WTC11 (cell line): ENCODE measurements at regions not wholly inside any gene's neighbourhood (a gene's known extent, or its start where the extent isn't known, plus 50 kb on each side); places are given as distances from the start of the nearest gene placed in this dataset.

Experiments
- AFF4 ChIP-seq: sonication (generic); formaldehyde crosslinking; IDR thresholded peaks from 2 replicates; pipeline ENCODE4 v1.8.1; 2023; ENCODE audit warnings: mild to moderate bottlenecking, missing genetic modification reagents, borderline replicate concordance
- CDX4 ChIP-seq: fragments of 250-450 bp; sonication (Bioruptor Pico); IDR thresholded peaks from 2 replicates; pipeline ENCODE4 v1.9.0; 2021; ENCODE audit warnings: moderate library complexity, mild to moderate bottlenecking, inconsistent platforms, borderline replicate concordance
- E2F1 ChIP-seq: sonication (generic); formaldehyde crosslinking; IDR thresholded peaks from 2 replicates; pipeline ENCODE4 v1.8.0; 2022; ENCODE audit warnings: mild to moderate bottlenecking, missing genetic modification reagents
- E2F4 ChIP-seq: sonication (generic); formaldehyde crosslinking; IDR thresholded peaks from 2 replicates; pipeline ENCODE4 v1.8.1; 2022; ENCODE audit warnings: low read depth, mild to moderate bottlenecking, moderate library complexity, missing genetic modification reagents, borderline replicate concordance
- ERG ChIP-seq: fragments of 250-450 bp; sonication (Bioruptor Pico); IDR thresholded peaks from 2 replicates; pipeline ENCODE4 v1.8.0; 2021; ENCODE audit warnings: mild to moderate bottlenecking
- ETV6 ChIP-seq: sonication (generic); formaldehyde crosslinking; IDR thresholded peaks from 2 replicates; pipeline ENCODE4 v1.8.1; 2022; ENCODE audit warnings: mild to moderate bottlenecking, missing genetic modification reagents
- FOXP1 ChIP-seq: sonication (generic); formaldehyde crosslinking; IDR thresholded peaks from 2 replicates; pipeline ENCODE4 v1.8.0; 2022; ENCODE audit warnings: missing genetic modification reagents, mild to moderate bottlenecking, moderate library complexity, borderline replicate concordance
- GTF2I ChIP-seq: fragments of 250-450 bp; sonication (Bioruptor Pico); conservative IDR thresholded peaks from 2 replicates; pipeline ENCODE4 v1.4.0; 2021; ENCODE audit warnings: mild to moderate bottlenecking
- MAX ChIP-seq: sonication (generic); formaldehyde crosslinking; IDR thresholded peaks from 2 replicates; pipeline ENCODE4 v1.8.0; 2022; ENCODE audit warnings: mild to moderate bottlenecking, missing genetic modification reagents
- MLX ChIP-seq: sonication (generic); formaldehyde crosslinking; IDR thresholded peaks from 2 replicates; pipeline ENCODE4 v1.8.1; 2023; ENCODE audit warnings: mild to moderate bottlenecking, missing genetic modification reagents, moderate library complexity
- MYBL2 ChIP-seq: sonication (generic); formaldehyde crosslinking; IDR thresholded peaks from 2 replicates; pipeline ENCODE4 v1.8.1; 2023; ENCODE audit warnings: mild to moderate bottlenecking, moderate library complexity, missing genetic modification reagents
- PREB ChIP-seq: sonication (generic); formaldehyde crosslinking; IDR thresholded peaks from 2 replicates; pipeline ENCODE4 v1.8.1; 2022; ENCODE audit warnings: mild to moderate bottlenecking, missing genetic modification reagents, moderate library complexity, borderline replicate concordance
- STAT6 ChIP-seq: sonication (generic); formaldehyde crosslinking; conservative IDR thresholded peaks from 2 replicates; pipeline ENCODE4 v1.8.1; 2023; ENCODE audit warnings: mild to moderate bottlenecking, low read depth, missing genetic modification reagents, moderate library complexity
- TEAD1 ChIP-seq: sonication (generic); formaldehyde crosslinking; IDR thresholded peaks from 2 replicates; pipeline ENCODE4 v1.8.0; 2022; ENCODE audit warnings: mild to moderate bottlenecking, missing genetic modification reagents
- TEAD4 ChIP-seq: sonication (generic); formaldehyde crosslinking; IDR thresholded peaks from 2 replicates; pipeline ENCODE4 v1.8.0; 2022; ENCODE audit warnings: mild to moderate bottlenecking, missing genetic modification reagents
- ZNF232 ChIP-seq: sonication (generic); formaldehyde crosslinking; IDR thresholded peaks from 2 replicates; pipeline ENCODE4 v1.8.0; 2022; ENCODE audit warnings: mild to moderate bottlenecking, missing genetic modification reagents
- ZNF532 ChIP-seq: fragments of 250-450 bp; sonication (Bioruptor Pico); IDR thresholded peaks from 2 replicates; pipeline ENCODE4 v1.9.0; 2021; ENCODE audit warnings: mild to moderate bottlenecking, borderline replicate concordance
- ZSCAN18 ChIP-seq: fragments of 250-450 bp; sonication (Bioruptor Pico); IDR thresholded peaks from 2 replicates; pipeline ENCODE4 v2.1.2; 2022; ENCODE audit warnings: mild to moderate bottlenecking, moderate library complexity

- TF ChIP-seq ZNF232 (CRISPR knock-in tag): peak; percentile 94; the same call in 1 of the 2 replicates
- TF ChIP-seq MAX: no peak
- no peak for TF ChIP-seq ERG
- TF ChIP-seq ETV6 (CRISPR knock-in tag): peak; percentile 80
- TF ChIP-seq AFF4: peak; percentile 92; the same call in 1 of the 2 replicates
- TF ChIP-seq TEAD1: peak; percentile 85; the same call in 1 of the 2 replicates
- TF ChIP-seq STAT6: no peak
- TF ChIP-seq MYBL2: peak; percentile 55; the same call in 1 of the 2 replicates
- peak; percentile 40; the same call in 1 of the 2 replicates for TF ChIP-seq ZNF532 (CRISPR knock-in tag)
- TF ChIP-seq CDX4 (CRISPR knock-in tag): no peak
- TF ChIP-seq FOXP1 (CRISPR knock-in tag): no peak
- no peak for TF ChIP-seq GTF2I (CRISPR knock-in tag)
- no peak for TF ChIP-seq MLX (CRISPR knock-in tag)
- no peak for TF ChIP-seq E2F4
- TF ChIP-seq TEAD4 (CRISPR knock-in tag): 0 out of 2 replicates have a peak, but pooled peaks have one; percentile 9
- TF ChIP-seq E2F1 (CRISPR knock-in tag): no peak
- TF ChIP-seq PREB (CRISPR knock-in tag): no peak
- no peak for TF ChIP-seq ZSCAN18 (CRISPR knock-in tag)
Observed at GRCh38 chr10:53598914-53599313, 826.3 kb upstream of the MBL2 start (continued).
